Ovary (tissue), 3 donors: ENCODE measurements at regions not wholly inside any gene's neighbourhood (a gene's known extent, or its start where the extent isn't known, plus 50 kb on each side); places are given as distances from the start of the nearest gene placed in this dataset.

Source experiments
- EP300 ChIP-seq: sonication (generic); formaldehyde crosslinking; IDR thresholded peaks from one replicate; pipeline ENCODE4 v1.6.1; 2017; ENCODE audit warnings: antibody characterized with exemption
- POLR2A ChIP-seq: fragments of 450-650 bp; IDR thresholded peaks from one replicate; pipeline ENCODE4 v1.6.1; 2017; ENCODE audit warnings: antibody characterized with exemption, mild to moderate bottlenecking, moderate library complexity
- TF ChIP-seq, protein P1 (sequence below), 3 donors: fragments of 450-650 bp in 2 of 3; fragments of 200-600 bp in 1 of 3; IDR thresholded peaks; one replicate each; pipeline versions ENCODE4 v1.5.1 to v1.8.0; 2016 to 2022; ENCODE audit warnings: antibody characterized with exemption in 3 of 3, mild to moderate bottlenecking in 1 of 3
- donor health status: DM: no; HTN: no; CAD: no.

GRCh38 chr9:23451802-23452418 is 374.1 kb downstream of the ELAVL2 start:
- TF ChIP-seq, protein P1, sequence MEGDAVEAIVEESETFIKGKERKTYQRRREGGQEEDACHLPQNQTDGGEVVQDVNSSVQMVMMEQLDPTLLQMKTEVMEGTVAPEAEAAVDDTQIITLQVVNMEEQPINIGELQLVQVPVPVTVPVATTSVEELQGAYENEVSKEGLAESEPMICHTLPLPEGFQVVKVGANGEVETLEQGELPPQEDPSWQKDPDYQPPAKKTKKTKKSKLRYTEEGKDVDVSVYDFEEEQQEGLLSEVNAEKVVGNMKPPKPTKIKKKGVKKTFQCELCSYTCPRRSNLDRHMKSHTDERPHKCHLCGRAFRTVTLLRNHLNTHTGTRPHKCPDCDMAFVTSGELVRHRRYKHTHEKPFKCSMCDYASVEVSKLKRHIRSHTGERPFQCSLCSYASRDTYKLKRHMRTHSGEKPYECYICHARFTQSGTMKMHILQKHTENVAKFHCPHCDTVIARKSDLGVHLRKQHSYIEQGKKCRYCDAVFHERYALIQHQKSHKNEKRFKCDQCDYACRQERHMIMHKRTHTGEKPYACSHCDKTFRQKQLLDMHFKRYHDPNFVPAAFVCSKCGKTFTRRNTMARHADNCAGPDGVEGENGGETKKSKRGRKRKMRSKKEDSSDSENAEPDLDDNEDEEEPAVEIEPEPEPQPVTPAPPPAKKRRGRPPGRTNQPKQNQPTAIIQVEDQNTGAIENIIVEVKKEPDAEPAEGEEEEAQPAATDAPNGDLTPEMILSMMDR (IDR thresholded peaks at IDR 0.05): no peak
- TF ChIP-seq POLR2A (no peak), EP300 (no peak)
